Neural cell (in vitro differentiated cells): ENCODE measurements at regions not wholly inside any gene's neighbourhood (a gene's known extent, or its start where the extent isn't known, plus 50 kb on each side); places are given as distances from the start of the nearest gene placed in this dataset.

ENCODE experiments used
- H2AFZ ChIP-seq: fragments of 200-600, 300-800 bp; sonication (generic), shearing (Covaris generic); 2 replicates; pipeline ENCODE4 v1.6.0; 2014; ENCODE audit warnings: low read depth, mild to moderate bottlenecking, antibody characterized with exemption, low read length, moderate library complexity
- H3F3A ChIP-seq: fragments of 200-600 bp; shearing (Covaris generic); 2 replicates; pipeline ENCODE4 v1.6.1; 2016; ENCODE audit warnings: mild to moderate bottlenecking, moderate library complexity, mixed read lengths, antibody characterized with exemption, low read length; ENCODE audit not compliant: insufficient read depth, poor library complexity, severe bottlenecking
- H3K27ac ChIP-seq: fragments of 200-600, 300-800 bp; sonication (generic), shearing (Covaris generic); 2 replicates; pipeline ENCODE4 v1.5.1; 2014; ENCODE audit warnings: mild to moderate bottlenecking, low read length, moderate library complexity
- H3K27me3 ChIP-seq: fragments of 300-800, 200-600 bp; sonication (generic), shearing (Covaris generic); 2 replicates; pipeline ENCODE4 v1.6.0; 2014; ENCODE audit warnings: mild to moderate bottlenecking, low read depth, low read length, moderate library complexity; ENCODE audit not compliant: insufficient read depth
- H3K36me3 ChIP-seq: fragments of 300-800, 200-600 bp; sonication (generic), shearing (Covaris generic); 2 replicates; pipeline ENCODE4 v1.5.1; 2014; ENCODE audit warnings: mild to moderate bottlenecking, antibody characterized with exemption, low read length, moderate library complexity; ENCODE audit not compliant: insufficient read depth
- H3K4me2 ChIP-seq: fragments of 300-800, 200-600 bp; sonication (generic), shearing (Covaris generic); 2 replicates; pipeline ENCODE4 v1.6.0; 2014; ENCODE audit warnings: mild to moderate bottlenecking, low read length
- H3K4me3 ChIP-seq: fragments of 300-800, 200-600 bp; sonication (generic), shearing (Covaris generic); 2 replicates; pipeline ENCODE4 v1.5.1; 2014; ENCODE audit warnings: mild to moderate bottlenecking, low read length, moderate library complexity
- H3K79me2 ChIP-seq: fragments of 200-600 bp; shearing (Covaris generic); replicated peaks from 2 replicates; pipeline ENCODE4 v1.6.0; 2014; ENCODE audit warnings: mild to moderate bottlenecking, low read length, moderate library complexity; ENCODE audit not compliant: insufficient read depth
- H3K9ac ChIP-seq: fragments of 300-800, 200-600 bp; sonication (generic), shearing (Covaris generic); 2 replicates; pipeline ENCODE4 v1.6.1; 2016; ENCODE audit warnings: mild to moderate bottlenecking, low read length, mixed read lengths
- H3K9me2 ChIP-seq: fragments of 200-600 bp; shearing (Covaris generic); 2 replicates; pipeline ENCODE4 v1.6.1; 2016; ENCODE audit warnings: mild to moderate bottlenecking, low read length, mixed read lengths; ENCODE audit not compliant: insufficient read depth
- H3K9me3 ChIP-seq: fragments of 200-600, 300-800 bp; sonication (generic), shearing (Covaris generic); 2 replicates; pipeline ENCODE4 v1.6.1; 2016; ENCODE audit warnings: mild to moderate bottlenecking, mixed run types, low read length, moderate library complexity, mixed read lengths
- H4K20me1 ChIP-seq: fragments of 200-600 bp; shearing (Covaris generic); 2 replicates; pipeline ENCODE4 v1.6.1; 2016; ENCODE audit warnings: mild to moderate bottlenecking, mixed run types; ENCODE audit not compliant: insufficient read depth
- CTCF ChIP-seq: fragments of 450-650 bp; IDR thresholded peaks from 2 replicates; pipeline ENCODE4 v1.5.1; 2014; ENCODE audit warnings: antibody characterized with exemption, mild to moderate bottlenecking, moderate library complexity; ENCODE audit not compliant: poor library complexity, severe bottlenecking
- EP300 ChIP-seq: fragments of 450-650 bp; conservative IDR thresholded peaks from 2 replicates; pipeline ENCODE4 v1.6.1; 2014; ENCODE audit warnings: antibody characterized with exemption, mild to moderate bottlenecking, moderate library complexity; ENCODE audit not compliant: poor library complexity, severe bottlenecking
- EZH2 ChIP-seq: fragments of 200-600, 300-800 bp; shearing (Covaris generic), sonication (generic); IDR thresholded peaks from 2 replicates; pipeline ENCODE4 v1.6.1; 2014; ENCODE audit warnings: antibody characterized with exemption, low read length, borderline replicate concordance, mild to moderate bottlenecking; ENCODE audit not compliant: insufficient read depth, poor library complexity, severe bottlenecking
- MXI1 ChIP-seq: fragments of 450-650 bp; conservative IDR thresholded peaks from 2 replicates; pipeline ENCODE4 v1.6.1; 2014; ENCODE audit warnings: antibody characterized with exemption, mild to moderate bottlenecking; ENCODE audit not compliant: poor library complexity, severe bottlenecking
- POLR2AphosphoS5 ChIP-seq: IDR thresholded peaks from 2 replicates; pipeline ENCODE4 v1.6.1; 2012
- RAD21 ChIP-seq: fragments of 450-650 bp; conservative IDR thresholded peaks from 2 replicates; pipeline ENCODE4 v1.6.1; 2014; ENCODE audit warnings: antibody characterized with exemption, mild to moderate bottlenecking, moderate library complexity
- SMC3 ChIP-seq: fragments of 450-650 bp; conservative IDR thresholded peaks from 2 replicates; pipeline ENCODE4 v1.6.1; 2014; ENCODE audit warnings: antibody characterized with exemption, mild to moderate bottlenecking, moderate library complexity; ENCODE audit not compliant: poor library complexity
- TAF1 ChIP-seq: IDR thresholded peaks from 2 replicates; pipeline ENCODE4 v1.6.1; 2012; ENCODE audit warnings: low read depth
- TF ChIP-seq, protein P1 (sequence below): IDR thresholded peaks from 2 replicates; pipeline ENCODE4 v1.6.1; 2012; ENCODE audit warnings: borderline replicate concordance

- Histone ChIP-seq H3K9me2 (no peaks in the 10 kb centered on the region), H3K4me3 (no peak overlapping the region), H3K79me2 (no peaks in the 10 kb centered on the region), H3K27me3 (no peaks in the 10 kb centered on the region), H3K4me2 (no peak overlapping the region), H2AFZ (no peak overlapping the region), H3K9ac (no peak overlapping the region), H3K36me3 (no peaks in the 10 kb centered on the region), H3K9me3 (no peaks in the 10 kb centered on the region), H3K27ac (no peak overlapping the region), H3F3A (no peaks in the 10 kb centered on the region), H4K20me1 (no peaks in the 10 kb centered on the region)
- TF ChIP-seq EP300 (no peak), POLR2AphosphoS5 (no peak), CTCF (peak; percentile 21)
Observed at GRCh38 chr9:90726215-90726614, 75.4 kb upstream of the SYK start.

GRCh38 chr9:90724880-90725279, 76.7 kb upstream of the SYK start:
- H3K79me2 ChIP-seq, result no peaks in the 10 kb centered on the region
- no peak overlapping the region for H3K27ac ChIP-seq
- no peak overlapping the region for H3K4me3 ChIP-seq
- H3K27me3 ChIP-seq, result no peaks in the 10 kb centered on the region
- no peaks in the 10 kb centered on the region for H3K9me2 ChIP-seq
- H3K9ac ChIP-seq, result no peak overlapping the region
- no peaks in the 10 kb centered on the region for H4K20me1 ChIP-seq
- H2AFZ ChIP-seq, result no peak overlapping the region
- H3F3A ChIP-seq, result no peaks in the 10 kb centered on the region
- H3K36me3 ChIP-seq, result no peaks in the 10 kb centered on the region
- no peaks in the 10 kb centered on the region for H3K9me3 ChIP-seq
- TF ChIP-seq EP300 (no peak), MXI1 (no peak), CTCF (no peak), TAF1 (no peak), POLR2AphosphoS5 (no peak), RAD21 (no peak), SMC3 (no peak), EZH2 (no peak)
- TF ChIP-seq, protein P1, sequence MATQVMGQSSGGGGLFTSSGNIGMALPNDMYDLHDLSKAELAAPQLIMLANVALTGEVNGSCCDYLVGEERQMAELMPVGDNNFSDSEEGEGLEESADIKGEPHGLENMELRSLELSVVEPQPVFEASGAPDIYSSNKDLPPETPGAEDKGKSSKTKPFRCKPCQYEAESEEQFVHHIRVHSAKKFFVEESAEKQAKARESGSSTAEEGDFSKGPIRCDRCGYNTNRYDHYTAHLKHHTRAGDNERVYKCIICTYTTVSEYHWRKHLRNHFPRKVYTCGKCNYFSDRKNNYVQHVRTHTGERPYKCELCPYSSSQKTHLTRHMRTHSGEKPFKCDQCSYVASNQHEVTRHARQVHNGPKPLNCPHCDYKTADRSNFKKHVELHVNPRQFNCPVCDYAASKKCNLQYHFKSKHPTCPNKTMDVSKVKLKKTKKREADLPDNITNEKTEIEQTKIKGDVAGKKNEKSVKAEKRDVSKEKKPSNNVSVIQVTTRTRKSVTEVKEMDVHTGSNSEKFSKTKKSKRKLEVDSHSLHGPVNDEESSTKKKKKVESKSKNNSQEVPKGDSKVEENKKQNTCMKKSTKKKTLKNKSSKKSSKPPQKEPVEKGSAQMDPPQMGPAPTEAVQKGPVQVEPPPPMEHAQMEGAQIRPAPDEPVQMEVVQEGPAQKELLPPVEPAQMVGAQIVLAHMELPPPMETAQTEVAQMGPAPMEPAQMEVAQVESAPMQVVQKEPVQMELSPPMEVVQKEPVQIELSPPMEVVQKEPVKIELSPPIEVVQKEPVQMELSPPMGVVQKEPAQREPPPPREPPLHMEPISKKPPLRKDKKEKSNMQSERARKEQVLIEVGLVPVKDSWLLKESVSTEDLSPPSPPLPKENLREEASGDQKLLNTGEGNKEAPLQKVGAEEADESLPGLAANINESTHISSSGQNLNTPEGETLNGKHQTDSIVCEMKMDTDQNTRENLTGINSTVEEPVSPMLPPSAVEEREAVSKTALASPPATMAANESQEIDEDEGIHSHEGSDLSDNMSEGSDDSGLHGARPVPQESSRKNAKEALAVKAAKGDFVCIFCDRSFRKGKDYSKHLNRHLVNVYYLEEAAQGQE, result no peak
- H3K4me2 ChIP-seq, result no peak overlapping the region
